IMR-90 (cell line): ENCODE measurements at regions not wholly inside any gene's neighbourhood (a gene's known extent, or its start where the extent isn't known, plus 50 kb on each side); places are given as distances from the start of the nearest gene placed in this dataset.
"Not testable (repeated sequence)": the region's sequence is repeated elsewhere in the genome, so short reads cannot be mapped to it uniquely, and the experiment has no call there.

Experiments
- ATAC-seq: fragments of 200-7000 bp; cut with Tn5 transposase; 2 replicates; pipeline ENCODE4 v1.9.1; 2020; ENCODE audit warnings: low read depth, mild to moderate bottlenecking, moderate library complexity
- BruUV-seq: library from RNA; stranded (reverse); fragments of 400-500 nt; replicated peaks from 2 replicates; lab custom pipeline; 2021; lab: Mats Ljungman, UMichigan
- CTCF ChIA-PET: fragments of 300-600 bp; formaldehyde crosslinking; extraction: SDS; loops from one replicate; lab custom pipeline; 2021; ENCODE audit warnings: antibody characterized with exemption; lab: Yijun Ruan, JAX
- POLR2A ChIA-PET: fragments of 300-600 bp; sonication (Branson Sonifier 250); formaldehyde crosslinking; loops from one replicate; lab custom pipeline; 2022; ENCODE audit warnings: antibody characterized with exemption; ENCODE audit not compliant: unreplicated experiment; lab: Charles Lee
- DNase-seq: peaks from one replicate; pipeline ENCODE4 v3.0.0; 2013
- H2AFZ ChIP-seq: replicated peaks from 2 replicates; pipeline ENCODE3; 2013; ENCODE audit warnings: low read length, mild to moderate bottlenecking; ENCODE audit not compliant: poor library complexity
- H2AK5ac ChIP-seq: 2 replicates; pipeline ENCODE4 v1.6.1; 2013; ENCODE audit warnings: low read depth, low read length, inconsistent platforms
- H2AK9ac ChIP-seq: replicated peaks from 2 replicates; pipeline ENCODE3; 2013; ENCODE audit warnings: mild to moderate bottlenecking, low read depth, low read length, moderate library complexity; ENCODE audit not compliant: poor library complexity
- H2BK120ac ChIP-seq: 2 replicates; pipeline ENCODE4 v1.6.1; 2013; ENCODE audit warnings: low read depth, low read length, inconsistent platforms
- H2BK15ac ChIP-seq: 3 replicates; pipeline ENCODE4 v1.6.1; 2013; ENCODE audit warnings: low read depth, low read length, inconsistent platforms
- H2BK20ac ChIP-seq: 2 replicates; pipeline ENCODE4 v1.6.1; 2013; ENCODE audit warnings: low read depth, mild to moderate bottlenecking, inconsistent platforms, low read length, moderate library complexity
- H2BK5ac ChIP-seq: 2 replicates; pipeline ENCODE4 v1.6.1; 2013; ENCODE audit warnings: mild to moderate bottlenecking, low read depth, low read length, inconsistent platforms; ENCODE audit not compliant: poor library complexity, severe bottlenecking
- H3K14ac ChIP-seq: replicated peaks from 2 replicates; pipeline ENCODE4 v1.6.1; 2013; ENCODE audit warnings: low read depth, low read length, inconsistent platforms
- H3K18ac ChIP-seq: 2 replicates; pipeline ENCODE4 v1.6.1; 2013; ENCODE audit warnings: low read depth, low read length, control low read depth
- H3K23ac ChIP-seq: 2 replicates; pipeline ENCODE4 v1.6.1; 2013; ENCODE audit warnings: low read depth, low read length, inconsistent platforms
- H3K27ac ChIP-seq: 2 replicates; pipeline ENCODE4 v1.5.1; 2013; ENCODE audit warnings: mild to moderate bottlenecking, control low read depth, low read length; ENCODE audit not compliant: insufficient read depth
- H3K27me3 ChIP-seq: 2 replicates; pipeline ENCODE4 v1.6.1; 2013; ENCODE audit warnings: low read length; ENCODE audit not compliant: control insufficient read depth, insufficient read depth
- H3K36me3 ChIP-seq: 2 replicates; pipeline ENCODE4 v1.6.1; 2013; ENCODE audit warnings: low read length, mixed read lengths; ENCODE audit not compliant: control insufficient read depth, insufficient read depth
- H3K4ac ChIP-seq: 2 replicates; pipeline ENCODE4 v1.6.1; 2013; ENCODE audit warnings: low read depth, low read length, inconsistent platforms
- H3K4me1 ChIP-seq: 2 replicates; pipeline ENCODE4 v1.6.1; 2013; ENCODE audit warnings: low read length, mixed read lengths; ENCODE audit not compliant: control insufficient read depth, insufficient read depth
- H3K4me2 ChIP-seq: 2 replicates; pipeline ENCODE4 v1.6.1; 2013; ENCODE audit warnings: low read depth, mild to moderate bottlenecking, control low read depth, low read length, moderate library complexity
- H3K4me3 ChIP-seq: 2 replicates; pipeline ENCODE4 v1.5.1; 2013; ENCODE audit warnings: low read depth, mild to moderate bottlenecking, control low read depth, low read length, moderate library complexity; ENCODE audit not compliant: insufficient read depth
- H3K56ac ChIP-seq: 2 replicates; pipeline ENCODE4 v1.6.1; 2013; ENCODE audit warnings: low read length, inconsistent platforms; ENCODE audit not compliant: insufficient read depth; ENCODE audit errors: extremely low read depth
- H3K79me1 ChIP-seq, 2 experiments: 2 replicates each; pipeline ENCODE4 v1.6.1; 2013; ENCODE audit warnings: low read length in 2 of 2, inconsistent platforms in 1 of 2, low read depth in 1 of 2
- H3K9ac ChIP-seq: 2 replicates; pipeline ENCODE4 v1.6.1; 2013; ENCODE audit warnings: low read depth, low read length, control low read depth
- H3K9me1 ChIP-seq: 2 replicates; pipeline ENCODE4 v1.6.1; 2013; ENCODE audit warnings: low read length, inconsistent platforms; ENCODE audit not compliant: insufficient read depth
- H3K9me3 ChIP-seq: 2 replicates; pipeline ENCODE4 v1.6.1; 2013; ENCODE audit warnings: low read length; ENCODE audit not compliant: control insufficient read depth, insufficient read depth
- H4K20me1 ChIP-seq: 2 replicates; pipeline ENCODE4 v1.6.1; 2013; ENCODE audit warnings: low read length, inconsistent platforms; ENCODE audit not compliant: insufficient read depth
- H4K5ac ChIP-seq: 2 replicates; pipeline ENCODE4 v1.6.1; 2013; ENCODE audit warnings: mild to moderate bottlenecking, low read depth, low read length, control low read depth
- H4K8ac ChIP-seq, 2 experiments: 2 replicates each; pipeline ENCODE4 v1.6.1; 2013; ENCODE audit warnings: low read depth in 2 of 2, low read length in 2 of 2, control low read depth in 1 of 2, inconsistent platforms in 1 of 2
- H4K91ac ChIP-seq: 2 replicates; pipeline ENCODE4 v1.6.1; 2013; ENCODE audit warnings: low read depth, low read length, inconsistent platforms; ENCODE audit not compliant: insufficient read depth
- BHLHE40 ChIP-seq: fragments of 150-350 bp; IDR thresholded peaks from 2 replicates; pipeline ENCODE4 v1.6.1; 2016; ENCODE audit warnings: mild to moderate bottlenecking, low read depth, low read length
- CHD1 ChIP-seq: IDR thresholded peaks from 2 replicates; pipeline ENCODE4 v1.6.1; 2012; ENCODE audit warnings: low read depth, low read length, improper control_type of control experiment
- CTCF ChIP-seq: conservative IDR thresholded peaks from 2 replicates; pipeline ENCODE4 v1.5.1; 2012; ENCODE audit warnings: mild to moderate bottlenecking, low read depth, low read length, improper control_type of control experiment
- FOS ChIP-seq: fragments of 150-350 bp; IDR thresholded peaks from 2 replicates; pipeline ENCODE4 v1.6.1; 2016; ENCODE audit warnings: low read depth, low read length
- MAFK ChIP-seq: IDR thresholded peaks from 2 replicates; pipeline ENCODE4 v1.6.1; 2012; ENCODE audit warnings: low read depth, low read length, improper control_type of control experiment
- RCOR1 ChIP-seq: IDR thresholded peaks from 2 replicates; pipeline ENCODE4 v1.6.1; 2012; ENCODE audit warnings: mild to moderate bottlenecking, low read length, improper control_type of control experiment; ENCODE audit not compliant: insufficient replicate concordance
- WGBS, 2 experiments: methylation state at CpG; one replicate each; pipeline versions ENCODE4 v1.1.5 to v1.1.7; 2013; ENCODE audit warnings: missing lambda C conversion rate in 2 of 2; ENCODE audit not compliant: insufficient read length in 1 of 2; ENCODE audit errors: extremely low coverage in 2 of 2; 5-methylcytosine and 5-hydroxymethylcytosine counted together
- dilution Hi-C: fragments of 300-500 bp; cut with HindIII; formaldehyde crosslinking; loops from one replicate; pipeline ENCODE4 v1.14.3; 2018; ENCODE audit warnings: low sequenced_read_pairs; ENCODE audit not compliant: unreplicated experiment
- in situ Hi-C: fragments of 300-500 bp; cut with MboI; formaldehyde crosslinking; loops from 3 replicates; pipeline ENCODE4 v1.14.3; 2019; ENCODE audit warnings: low sequenced_read_pairs, inconsistent platforms, mixed read lengths
- intact Hi-C: fragments of 100-400 bp; cut with micrococcal nuclease; formaldehyde crosslinking; loops from 2 replicates; pipeline ENCODE4 v1.10.0; 2022

GRCh38 chr22:22731374-22731676 lies 86.9 kb downstream of the GGTLC2 start:
- Histone ChIP-seq H2BK20ac (no peak overlapping the region), H4K5ac (no peak overlapping the region), H3K9me3 (no peaks in the 10 kb centered on the region), H3K36me3 (no peaks in the 10 kb centered on the region), H2AFZ (no peak overlapping the region), H3K9me1 (no peaks in the 10 kb centered on the region), H3K79me1 (no peaks in the 10 kb centered on the region), H3K4me3 (no peak overlapping the region), H3K18ac (no peak overlapping the region), H3K4ac (no peak overlapping the region), H3K27me3 (peaks cover 4% of the 10 kb centered on the region), H3K4me1 (no peaks in the 10 kb centered on the region), H3K4me2 (no peak overlapping the region), H2BK15ac (no peak overlapping the region), H3K27ac (no peak overlapping the region), H2BK5ac (no peak overlapping the region), H2AK9ac (no peak overlapping the region), H2AK5ac (no peak overlapping the region), H4K20me1 (no peaks in the 10 kb centered on the region), H2BK120ac (no peak overlapping the region), H4K91ac (no peak overlapping the region), H3K14ac (no peak overlapping the region), H3K9ac (no peak overlapping the region), H3K56ac (no peak overlapping the region), H4K8ac (no peak overlapping the region), H3K23ac (no peak overlapping the region)
- intact Hi-C loops, result no loop called here
- DNase-seq, result no peak
- ATAC-seq, result no peak
- TF ChIP-seq RCOR1, result no peak
- no peak for TF ChIP-seq CTCF
- TF ChIP-seq CHD1, result no peak
- TF ChIP-seq FOS, result no peak
- no peak for TF ChIP-seq MAFK
- no peak for TF ChIP-seq BHLHE40
- BruUV-seq, result no TSS peak
- CTCF ChIA-PET, result no interaction called here
- WGBS, 2 experiments, result 80% methylated on average over 1 of the region's 4 CpGs; no CpG with 5 or more reads in 1 of the 2 experiments
- dilution Hi-C loops, result no loop called here
- in situ Hi-C loops, result no loop called here
- POLR2A ChIA-PET, result no interaction called here

GRCh38 chr22:22733006-22733405 lies 88.6 kb downstream of the GGTLC2 start:
- H3K4me2 ChIP-seq, H4K91ac ChIP-seq, H3K56ac ChIP-seq, POLR2A ChIA-PET, H3K36me3 ChIP-seq, H3K27me3 ChIP-seq, H3K14ac ChIP-seq, H3K4me3 ChIP-seq, H2AK9ac ChIP-seq, ATAC-seq, DNase-seq, H3K4ac ChIP-seq, intact Hi-C loops, in situ Hi-C loops, H4K20me1 ChIP-seq, H3K9ac ChIP-seq, H3K9me3 ChIP-seq, H3K23ac ChIP-seq, H3K18ac ChIP-seq, H2BK120ac ChIP-seq, H3K79me1 ChIP-seq, BruUV-seq, CTCF ChIA-PET, dilution Hi-C loops, H2BK15ac ChIP-seq, H2BK5ac ChIP-seq, H2BK20ac ChIP-seq, H3K27ac ChIP-seq, H2AFZ ChIP-seq, H3K9me1 ChIP-seq, H4K8ac ChIP-seq, H3K4me1 ChIP-seq, H2AK5ac ChIP-seq, H4K5ac ChIP-seq: not testable (repeated sequence)
- no CpG with 5 or more reads among the region's 2 CpGs for WGBS, 2 experiments
